Upper lobe of left lung (tissue), 6 donors: ENCODE measurements at regions not wholly inside any gene's neighbourhood (a gene's known extent, or its start where the extent isn't known, plus 50 kb on each side); places are given as distances from the start of the nearest gene placed in this dataset.

ENCODE experiments used
- ATAC-seq, 2 donors: fragments of 200-7000 bp; cut with Tn5 transposase; one replicate each; pipeline ENCODE4 v1.9.1; 2022; ENCODE audit warnings: mild to moderate bottlenecking in 2 of 2, moderate library complexity in 2 of 2; ENCODE audit not compliant: low FRiP score in 2 of 2
- DNase-seq, 2 donors: peaks; one replicate each; pipeline ENCODE4 v3.0.0-alpha.2; 2019 to 2020
- H3K27ac ChIP-seq, 4 donors: fragments of 200-600 bp; sonication (generic); one replicate each; pipeline ENCODE4 v1.5.1; 2016 to 2019
- H3K27me3 ChIP-seq, 4 donors: fragments of 200-600 bp; sonication (generic); one replicate each; pipeline ENCODE4 v1.5.1; 2017 to 2019
- H3K36me3 ChIP-seq, 4 donors: fragments of 200-600 bp; sonication (generic); one replicate each; pipeline ENCODE4 v1.5.1; 2016 to 2019
- H3K4me1 ChIP-seq, 4 donors: fragments of 200-600 bp; sonication (generic); one replicate each; pipeline ENCODE4 v1.5.1; 2018 to 2019
- H3K4me3 ChIP-seq, 4 donors: fragments of 200-600 bp; sonication (generic); one replicate each; pipeline ENCODE4 v1.5.1; 2017 to 2019; ENCODE audit warnings: mild to moderate bottlenecking in 2 of 4, moderate library complexity in 1 of 4
- H3K9me3 ChIP-seq, 4 donors: fragments of 200-600 bp; sonication (generic); one replicate each; pipeline ENCODE4 v1.5.1; 2018 to 2019
- CTCF ChIP-seq, 6 experiments: fragments of 450-650 bp in 4 of 6; fragments of 200-600 bp in 2 of 6; sonication (generic) in 2 of 6; IDR thresholded peaks; one replicate each; pipeline ENCODE4 v1.5.1; 2016 to 2019; ENCODE audit warnings: antibody characterized with exemption in 6 of 6
- EP300 ChIP-seq, 4 donors: sonication (generic); formaldehyde crosslinking; IDR thresholded peaks; one replicate each; pipeline ENCODE4 v1.5.1; 2017; ENCODE audit warnings: antibody characterized with exemption in 4 of 4, control low read depth in 2 of 4
- POLR2A ChIP-seq, 4 donors: fragments of 450-650 bp; IDR thresholded peaks; one replicate each; pipeline ENCODE4 v1.5.1; 2016 to 2017; ENCODE audit warnings: antibody characterized with exemption in 4 of 4, mild to moderate bottlenecking in 2 of 4
- POLR2AphosphoS5 ChIP-seq, 2 donors: sonication (generic); formaldehyde crosslinking; IDR thresholded peaks; one replicate each; pipeline ENCODE4 v1.5.1; 2017; ENCODE audit warnings: antibody characterized with exemption in 2 of 2
- WGBS, 2 donors: methylation state at CpG; one replicate each; pipeline ENCODE4 v1.1.5; 2017 to 2018; 5-methylcytosine and 5-hydroxymethylcytosine counted together
- donor health status: DM: no; HTN: no; CAD: no; lungs with moderate emphysema.
- donor health status: DM: no; HTN: yes; CAD: no; lungs with severe emphysema.

- no peak for TF ChIP-seq EP300 (IDR thresholded peaks at IDR 0.05)
- no peak for TF ChIP-seq POLR2AphosphoS5 (IDR thresholded peaks at IDR 0.05)
- no peak for TF ChIP-seq CTCF (IDR thresholded peaks at IDR 0.05)
- no peak for TF ChIP-seq POLR2A (IDR thresholded peaks at IDR 0.05)
- no peaks in the 10 kb centered on the region for H3K9me3 ChIP-seq
- no peak overlapping the region for H3K4me3 ChIP-seq
- no peak for ATAC-seq
- no peaks in the 10 kb centered on the region for H3K36me3 ChIP-seq
- no peaks in the 10 kb centered on the region for H3K4me1 ChIP-seq
- WGBS, 2 donors, result 60 to 71% methylated on average over 1 of the region's 1 CpG
- no peak overlapping the region for H3K27ac ChIP-seq
- H3K27me3 ChIP-seq, result no peaks in the 10 kb centered on the region
- no peak for DNase-seq
These were observed 814.8 kb upstream of the PRKX start for GRCh38 chrX:4528247-4528646.

- Histone ChIP-seq H3K9me3 (no peaks in the 10 kb centered on the region), H3K27ac (no peak overlapping the region), H3K4me1 (no peaks in the 10 kb centered on the region), H3K36me3 (no peaks in the 10 kb centered on the region), H3K27me3 (no peaks in the 10 kb centered on the region), H3K4me3 (no peak overlapping the region)
- DNase-seq, result no peak
- 58 to 71% methylated on average over 4 of the region's 4 CpGs for WGBS, 2 donors
- ATAC-seq, result no peak
- TF ChIP-seq POLR2A (IDR thresholded peaks at IDR 0.05), result no peak
- no peak for TF ChIP-seq CTCF (IDR thresholded peaks at IDR 0.05)
- no peak for TF ChIP-seq EP300 (IDR thresholded peaks at IDR 0.05)
- TF ChIP-seq POLR2AphosphoS5 (IDR thresholded peaks at IDR 0.05), result no peak
These were observed 772.5 kb upstream of the PRKX start for GRCh38 chrX:4485912-4486311.

- H3K27me3 ChIP-seq, result no peaks in the 10 kb centered on the region
- no peaks in the 10 kb centered on the region for H3K4me1 ChIP-seq
- no peak overlapping the region for H3K4me3 ChIP-seq
- WGBS, 2 donors, result 60% methylated on average over 1 to 5 of the region's 5 CpGs
- TF ChIP-seq CTCF (IDR thresholded peaks at IDR 0.05) (no peak), EP300 (IDR thresholded peaks at IDR 0.05) (no peak), POLR2AphosphoS5 (IDR thresholded peaks at IDR 0.05) (no peak), POLR2A (IDR thresholded peaks at IDR 0.05) (no peak)
- H3K9me3 ChIP-seq, result no peaks in the 10 kb centered on the region
- H3K27ac ChIP-seq, result no peak overlapping the region
- no peaks in the 10 kb centered on the region for H3K36me3 ChIP-seq
- no peak for ATAC-seq
- DNase-seq, result no peak
These were observed 770.8 kb upstream of the PRKX start for GRCh38 chrX:4484266-4484665.

- H3K27ac ChIP-seq, result no peak overlapping the region
- no peak for TF ChIP-seq EP300 (IDR thresholded peaks at IDR 0.05)
- TF ChIP-seq CTCF (IDR thresholded peaks at IDR 0.05), result no peak
- TF ChIP-seq POLR2AphosphoS5 (IDR thresholded peaks at IDR 0.05), result no peak
- no peak for TF ChIP-seq POLR2A (IDR thresholded peaks at IDR 0.05)
- H3K4me3 ChIP-seq, result no peak overlapping the region
- H3K27me3 ChIP-seq, result no peaks in the 10 kb centered on the region
- H3K4me1 ChIP-seq, result no peaks in the 10 kb centered on the region
- peaks cover 0 to 8% (median 0%) of the 10 kb centered on the region in 4 donors for H3K9me3 ChIP-seq
- no peaks in the 10 kb centered on the region for H3K36me3 ChIP-seq
- no peak for ATAC-seq
- DNase-seq, result no peak
- WGBS, 2 donors, result 86% methylated on average over 4 of the region's 4 CpGs; no CpG with 5 or more reads in 1 of the 2 donors
These were observed 738.1 kb upstream of the PRKX start for GRCh38 chrX:4451591-4451990.

GRCh38 chrX:4450177-4450576 is 736.7 kb upstream of the PRKX start:
- H3K9me3 ChIP-seq, result peaks cover 0 to 8% (median 0%) of the 10 kb centered on the region in 4 donors
- no peaks in the 10 kb centered on the region for H3K4me1 ChIP-seq
- no peak overlapping the region for H3K27ac ChIP-seq
- DNase-seq (no peak), ATAC-seq (no peak)
- H3K4me3 ChIP-seq, result no peak overlapping the region
- H3K27me3 ChIP-seq, result no peaks in the 10 kb centered on the region
- 89% methylated on average over 2 of the region's 2 CpGs; no CpG with 5 or more reads in 1 of the 2 donors for WGBS, 2 donors
- no peak for TF ChIP-seq EP300 (IDR thresholded peaks at IDR 0.05)
- TF ChIP-seq CTCF (IDR thresholded peaks at IDR 0.05), result no peak
- no peak for TF ChIP-seq POLR2A (IDR thresholded peaks at IDR 0.05)
- no peak for TF ChIP-seq POLR2AphosphoS5 (IDR thresholded peaks at IDR 0.05)
- no peaks in the 10 kb centered on the region for H3K36me3 ChIP-seq
